MCF 10A (cell line): ENCODE measurements at regions not wholly inside any gene's neighbourhood (a gene's known extent, or its start where the extent isn't known, plus 50 kb on each side); places are given as distances from the start of the nearest gene placed in this dataset.

Experiments used
- BruUV-seq: library from RNA; stranded (reverse); fragments of 400-500 nt; replicated peaks from 2 replicates; lab custom pipeline; 2021; lab: Mats Ljungman, UMichigan
- CTCF ChIA-PET: fragments of 300-600 bp; sonication (Branson Sonifier 250); formaldehyde crosslinking; extraction: SDS; loops from one replicate; lab custom pipeline; 2021; ENCODE audit warnings: antibody characterized with exemption, inconsistent platforms; lab: Yijun Ruan, JAX
- POLR2A ChIA-PET: fragments of 300-600, 350-650 bp; sonication (Branson Sonifier 250); formaldehyde crosslinking; extraction: SDS; loops from one replicate; lab custom pipeline; 2020; ENCODE audit warnings: antibody characterized with exemption, inconsistent platforms; lab: Yijun Ruan, JAX
- DNase-seq: peaks from one replicate; pipeline ENCODE4 v3.0.0-alpha.2; 2018; ENCODE audit not compliant: unreplicated experiment
- H3K27ac Mint-ChIP-seq: one replicate; pipeline ENCODE4 v1.8.0; 2022; ENCODE audit warnings: mild to moderate bottlenecking, low read depth, mixed read lengths; ENCODE audit not compliant: unreplicated experiment
- H3K27me3 Mint-ChIP-seq: one replicate; pipeline ENCODE4 v1.8.0; 2022; ENCODE audit warnings: mixed read lengths; ENCODE audit not compliant: insufficient read depth, unreplicated experiment
- H3K36me3 Mint-ChIP-seq: one replicate; pipeline ENCODE4 v1.8.0; 2022; ENCODE audit warnings: mild to moderate bottlenecking, moderate library complexity, mixed read lengths; ENCODE audit not compliant: insufficient read depth, unreplicated experiment
- H3K4me1 Mint-ChIP-seq: one replicate; pipeline ENCODE4 v1.8.0; 2022; ENCODE audit warnings: mixed read lengths; ENCODE audit not compliant: insufficient read depth, unreplicated experiment
- H3K4me3 Mint-ChIP-seq: one replicate; pipeline ENCODE4 v1.8.0; 2022; ENCODE audit warnings: mild to moderate bottlenecking, moderate library complexity, mixed read lengths; ENCODE audit not compliant: unreplicated experiment
- H3K9me3 Mint-ChIP-seq: one replicate; pipeline ENCODE4 v1.8.0; 2022; ENCODE audit warnings: mixed read lengths; ENCODE audit not compliant: unreplicated experiment
- CTCF ChIP-seq: fragments of 200-600 bp; IDR thresholded peaks from one replicate; pipeline ENCODE4 v1.8.0; 2022; ENCODE audit warnings: antibody characterized with exemption, mild to moderate bottlenecking; ENCODE audit not compliant: unreplicated experiment
- intact Hi-C: fragments of 100-400 bp; cut with micrococcal nuclease; formaldehyde crosslinking; loops from 2 replicates; pipeline ENCODE4 v1.14.1; 2022

- peaks cover 12% of the 10 kb centered on the region for H3K9me3 Mint-ChIP-seq
- H3K27ac Mint-ChIP-seq = no peak overlapping the region
Observed at GRCh38 chr10:128438417-128439063, 312.3 kb upstream of the MKI67 start.

GRCh38 chr10:128440513-128441160 is 314.4 kb upstream of the MKI67 start:
- intact Hi-C loops = no loop called here
- Mint-ChIP-seq H3K27me3 (peaks cover 21% of the 10 kb centered on the region), H3K9me3 (peaks cover 12% of the 10 kb centered on the region), H3K36me3 (no peaks in the 10 kb centered on the region), H3K27ac (no peak overlapping the region), H3K4me3 (no peak overlapping the region), H3K4me1 (no peaks in the 10 kb centered on the region)
- no TSS peak for BruUV-seq
- no peak for DNase-seq
- ChIA-PET CTCF (no interaction called here), POLR2A (no interaction called here)
- TF ChIP-seq CTCF = no peak

More at GRCh38 chr10:128438417-128439063, 312.3 kb upstream of the MKI67 start:
- Mint-ChIP-seq H3K4me3 (no peak overlapping the region), H3K27me3 (peaks cover 21% of the 10 kb centered on the region), H3K36me3 (no peaks in the 10 kb centered on the region), H3K4me1 (no peaks in the 10 kb centered on the region)
- no TSS peak for BruUV-seq
- POLR2A ChIA-PET = no interaction called here
- no peak for DNase-seq
- no peak for TF ChIP-seq CTCF
- intact Hi-C loops = no loop called here
- CTCF ChIA-PET = no interaction called here

- Mint-ChIP-seq H3K9me3 (no peaks in the 10 kb centered on the region), H3K4me1 (no peaks in the 10 kb centered on the region), H3K36me3 (peaks cover 6% of the 10 kb centered on the region), H3K27ac (no peak overlapping the region), H3K4me3 (no peak overlapping the region), H3K27me3 (peaks cover 21% of the 10 kb centered on the region)
- ChIA-PET POLR2A (no interaction called here), CTCF (interaction anchor here (0.7 kb wide), 1 partner anchor 1747 kb away, joined by 4 read pairs; no protein-coding TSS in a partner anchor)
- no TSS peak for BruUV-seq
- DNase-seq = no peak
- no peak for TF ChIP-seq CTCF
- intact Hi-C loops = no loop called here
Observed at GRCh38 chr10:128443925-128444518, 317.8 kb upstream of the MKI67 start.

GRCh38 chr10:128448796-128449195 is 322.6 kb upstream of the MKI67 start:
- POLR2A ChIA-PET = no interaction called here
- no TSS peak for BruUV-seq
- H3K36me3 Mint-ChIP-seq = peaks cover 6% of the 10 kb centered on the region
- intact Hi-C loops = no loop called here
- H3K4me1 Mint-ChIP-seq = no peaks in the 10 kb centered on the region
- DNase-seq = no peak
- no peak overlapping the region for H3K4me3 Mint-ChIP-seq
- H3K9me3 Mint-ChIP-seq = no peaks in the 10 kb centered on the region
- H3K27ac Mint-ChIP-seq = no peak overlapping the region
- CTCF ChIA-PET = no interaction called here
- no peak for TF ChIP-seq CTCF
- H3K27me3 Mint-ChIP-seq = no peaks in the 10 kb centered on the region
